Ammon's horn (tissue), 1 donor: ENCODE measurements at regions not wholly inside any gene's neighbourhood (a gene's known extent, or its start where the extent isn't known, plus 50 kb on each side); places are given as distances from the start of the nearest gene placed in this dataset.
"Not testable (repeated sequence)": the region's sequence is repeated elsewhere in the genome, so short reads cannot be mapped to it uniquely, and the experiment has no call there.

Experiments
- DNase-seq: peaks from one replicate; pipeline ENCODE4 v3.0.0-alpha.2; 2016; ENCODE audit warnings: low spot score

GRCh38 chr20:30899370-30900079, 357.9 kb upstream of the DEFB115 start:
- not testable (repeated sequence) for DNase-seq

GRCh38 chr20:30900080-30900719, 357.3 kb upstream of the DEFB115 start:
- not testable (repeated sequence) for DNase-seq

GRCh38 chr20:30905231-30905630, 352.2 kb upstream of the DEFB115 start:
- DNase-seq: not testable (repeated sequence)

- DNase-seq: no peak
Measured at GRCh38 chr20:30910937-30911725, 346.3 kb upstream of the DEFB115 start.

GRCh38 chr20:30911832-30912660, 345.4 kb upstream of the DEFB115 start:
- DNase-seq: not testable (repeated sequence)

GRCh38 chr20:30912661-30913026, 344.8 kb upstream of the DEFB115 start:
- DNase-seq: not testable (repeated sequence)

GRCh38 chr20:30916404-30916803, 341.1 kb upstream of the DEFB115 start:
- DNase-seq: not testable (repeated sequence)

GRCh38 chr20:30919514-30920188, 337.8 kb upstream of the DEFB115 start:
- no peak for DNase-seq

GRCh38 chr20:30921286-30922071, 336.0 kb upstream of the DEFB115 start:
- no peak for DNase-seq

- DNase-seq: no peak
Measured at GRCh38 chr20:30922129-30922528, 335.3 kb upstream of the DEFB115 start.

- no peak for DNase-seq
Measured at GRCh38 chr20:30937790-30938189, 319.7 kb upstream of the DEFB115 start.

GRCh38 chr20:30949761-30950160, 307.7 kb upstream of the DEFB115 start:
- DNase-seq: no peak

- DNase-seq: not testable (repeated sequence)
Measured at GRCh38 chr20:30951088-30951487, 306.4 kb upstream of the DEFB115 start.

GRCh38 chr20:30956649-30957048, 300.8 kb upstream of the DEFB115 start:
- not testable (repeated sequence) for DNase-seq

GRCh38 chr20:30959208-30959607, 298.3 kb upstream of the DEFB115 start:
- DNase-seq: not testable (repeated sequence)

GRCh38 chr20:30963591-30963990, 293.9 kb upstream of the DEFB115 start:
- no peak for DNase-seq

GRCh38 chr20:30975859-30976258, 281.6 kb upstream of the DEFB115 start:
- DNase-seq: not testable (repeated sequence)

GRCh38 chr20:30985386-30985785, 272.1 kb upstream of the DEFB115 start:
- no peak for DNase-seq
